ENCODE measurements at regions not wholly inside any gene's neighbourhood (a gene's known extent, or its start where the extent isn't known, plus 50 kb on each side); places are given as distances from the start of the nearest gene placed in this dataset.
A peak's percentile ranks its signal among the peaks of the same experiment; 100 is the strongest.

- DNase-seq: no peak
Measured at GRCh38 chr3:82938821-82939328, 1177.4 kb upstream of the GBE1 start.

- no peak for DNase-seq
Measured at GRCh38 chr3:82927309-82928253, 1166.1 kb upstream of the GBE1 start.

DNA sequence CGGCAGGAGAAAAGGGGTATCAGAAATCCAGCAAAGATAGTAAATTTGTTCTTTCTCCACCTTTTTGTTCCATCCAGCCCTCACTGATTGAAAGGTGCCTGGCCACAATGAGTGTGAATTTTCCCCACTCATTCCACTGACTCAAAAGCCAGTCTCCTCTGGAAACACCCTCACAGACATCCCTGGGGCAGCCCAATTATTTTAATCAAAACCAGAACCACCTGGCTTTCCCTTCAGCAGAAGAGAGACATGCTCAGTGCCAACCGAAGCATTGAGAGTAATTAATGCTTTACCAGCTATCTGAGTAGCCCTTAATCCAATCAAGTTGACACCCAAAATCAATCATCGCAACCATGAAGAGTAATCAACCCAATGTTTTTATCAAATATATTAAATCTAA is 1129.6 kb upstream of the GBE1 start:
- no peak for DNase-seq

- no peak for DNase-seq
Measured at GRCh38 chr3:82883072-82883471, 1121.6 kb upstream of the GBE1 start.

GRCh38 chr3:82875401-82875800 is 1114.0 kb upstream of the GBE1 start:
- DNase-seq: no peak

DNA sequence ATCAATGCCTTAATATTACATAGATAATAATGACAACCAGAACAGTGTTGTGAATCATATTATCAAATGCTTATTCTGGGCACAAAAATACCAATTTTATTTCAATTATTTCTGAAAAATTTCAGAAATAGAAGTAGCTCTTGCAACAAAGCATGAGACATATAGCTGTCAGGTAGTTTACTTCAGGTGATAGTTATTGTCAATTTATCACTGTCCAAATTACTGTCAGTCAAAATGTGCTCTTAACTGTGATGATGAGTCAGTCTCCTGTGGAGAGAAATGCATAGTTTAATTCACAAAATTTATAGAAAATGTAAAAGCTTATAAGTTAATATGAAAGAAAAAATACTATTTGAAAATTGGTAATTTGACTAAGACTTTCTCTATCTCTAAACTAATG is 1078.4 kb upstream of the GBE1 start:
- DNase-seq: no peak

DNA sequence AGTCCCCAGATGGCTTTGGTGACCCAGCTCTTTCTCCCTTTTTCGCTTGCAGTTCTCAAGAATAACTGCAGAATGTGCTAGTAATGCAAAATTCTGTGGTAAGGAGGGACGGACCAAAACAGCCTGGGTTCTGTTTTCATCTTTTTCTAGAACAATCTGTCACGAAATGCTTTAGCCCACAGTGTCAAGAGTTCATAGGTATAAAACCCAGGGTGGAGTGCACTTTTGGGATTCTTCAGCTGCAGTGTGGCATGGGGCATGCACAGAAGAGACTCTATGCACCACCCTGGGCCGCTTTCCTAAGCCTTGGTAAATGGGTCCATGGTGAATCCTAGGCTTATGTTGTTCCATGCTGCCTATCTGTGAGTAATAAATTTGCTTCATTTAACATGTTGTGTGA is 1072.7 kb upstream of the GBE1 start:
- no peak for DNase-seq

- DNase-seq: no peak
Measured at GRCh38 chr3:82824491-82824890, 1063.0 kb upstream of the GBE1 start.

GRCh38 chr3:82816086-82816485 is 1054.6 kb upstream of the GBE1 start:
- DNase-seq: no peak

GRCh38 chr3:82815417-82816058 is 1054.1 kb upstream of the GBE1 start:
- no peak for DNase-seq

DNA sequence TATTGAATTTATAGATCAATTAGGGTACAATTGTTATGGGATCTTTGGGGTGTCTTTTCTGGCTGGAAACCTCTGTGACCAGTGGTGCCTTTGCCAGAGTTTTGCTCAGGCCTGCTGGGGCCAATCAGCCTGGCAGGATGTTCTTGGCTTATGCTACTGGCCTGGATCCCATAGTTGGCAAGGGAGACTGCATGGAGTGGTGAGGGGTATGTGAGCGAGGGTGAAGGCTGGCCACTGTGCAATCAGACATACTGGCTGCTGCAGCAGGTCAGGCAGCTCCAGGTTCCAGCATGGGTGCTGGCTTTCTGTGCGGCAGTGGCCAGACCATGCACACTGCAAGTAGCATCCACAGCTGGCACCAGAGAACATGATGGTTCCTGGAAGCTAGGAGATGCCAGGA is 1053.2 kb upstream of the GBE1 start:
- DNase-seq: peak; percentile 54 to 74

DNA sequence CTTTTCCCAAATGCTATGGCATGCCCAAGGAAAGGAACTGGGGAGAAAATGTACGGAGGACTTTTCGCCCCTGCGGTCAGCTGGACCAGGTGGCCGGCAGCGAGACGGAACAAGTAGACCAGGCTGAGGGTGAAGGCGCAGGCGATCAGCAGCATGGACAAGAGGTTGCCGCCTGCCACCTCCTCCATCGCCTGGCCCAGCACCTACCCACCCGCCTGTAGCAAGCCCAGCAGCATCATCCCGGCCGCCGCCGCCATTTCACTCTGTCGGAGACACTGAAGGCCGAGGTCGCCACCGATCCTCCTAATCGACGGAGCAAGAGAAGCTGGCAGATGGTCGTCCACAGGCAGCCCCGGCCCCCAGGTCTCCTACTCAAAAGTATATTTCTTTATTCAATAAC is 1046.3 kb upstream of the GBE1 start:
- DNase-seq: no peak

DNA sequence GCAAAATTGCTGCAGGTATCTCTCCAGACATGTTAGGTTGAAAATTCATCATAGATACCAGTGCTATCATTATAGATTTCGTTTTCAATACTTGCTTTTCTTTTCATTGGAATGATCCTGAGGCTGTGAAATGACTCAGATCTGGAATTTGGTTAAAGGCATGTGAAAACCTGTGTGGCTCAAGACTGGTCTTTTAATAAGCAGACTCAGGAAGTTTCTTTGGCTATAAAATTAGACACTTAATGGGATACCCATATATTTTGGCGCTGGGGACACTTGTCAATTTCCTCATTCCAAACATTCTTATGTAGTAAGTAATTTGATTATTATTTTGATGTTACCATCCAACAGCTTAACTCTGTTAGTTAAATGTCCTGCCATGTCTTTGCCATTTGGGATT is 1041.1 kb upstream of the GBE1 start:
- DNase-seq: no peak

DNA sequence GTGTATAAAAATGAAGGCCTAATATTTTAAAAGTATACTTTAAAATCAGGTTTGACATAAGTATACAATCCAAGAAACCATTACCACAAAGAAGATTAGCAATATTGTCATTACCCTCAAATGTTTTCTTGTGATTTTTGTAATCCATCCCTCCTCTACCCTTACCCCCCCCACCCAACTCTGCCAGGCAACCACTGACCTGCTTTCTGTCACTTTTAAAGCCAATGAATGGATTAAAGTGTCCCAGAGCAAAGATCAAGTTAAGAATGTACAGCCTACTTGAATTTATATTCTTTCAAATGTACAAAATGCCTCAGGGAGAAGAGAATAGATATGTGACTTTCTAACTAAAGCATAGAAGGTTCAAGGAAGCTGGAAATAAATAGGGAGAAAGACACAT is 1038.8 kb upstream of the GBE1 start:
- no peak for DNase-seq

- DNase-seq: no peak
Measured at GRCh38 chr3:82796765-82797164, 1035.3 kb upstream of the GBE1 start.

DNA sequence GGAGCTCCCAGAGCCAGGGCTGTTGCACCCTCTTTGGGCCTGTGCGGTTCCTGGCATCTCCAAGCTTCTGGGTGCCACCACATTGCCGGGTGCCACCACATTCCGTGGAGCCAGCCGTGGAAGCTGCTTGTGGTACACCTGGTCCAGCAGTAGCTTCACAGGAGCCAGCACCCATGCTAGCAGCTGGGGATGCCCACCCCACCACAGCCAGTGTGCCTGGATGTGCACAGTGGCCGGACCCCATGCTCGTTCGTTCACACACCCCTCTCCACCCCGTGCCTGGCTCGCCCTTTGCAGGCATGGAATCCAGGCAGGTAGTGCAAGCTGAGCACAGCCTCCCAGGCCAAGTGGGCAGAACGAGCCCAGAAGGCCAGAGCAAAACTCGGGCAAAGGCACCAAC is 1029.8 kb upstream of the GBE1 start:
- DNase-seq: no peak

GRCh38 chr3:82790307-82791097 is 1029.1 kb upstream of the GBE1 start:
- no peak for DNase-seq

GRCh38 chr3:82783194-82783593 is 1021.7 kb upstream of the GBE1 start:
- no peak for DNase-seq

- no peak for DNase-seq
Measured at GRCh38 chr3:82773207-82773606, 1011.8 kb upstream of the GBE1 start.

DNA sequence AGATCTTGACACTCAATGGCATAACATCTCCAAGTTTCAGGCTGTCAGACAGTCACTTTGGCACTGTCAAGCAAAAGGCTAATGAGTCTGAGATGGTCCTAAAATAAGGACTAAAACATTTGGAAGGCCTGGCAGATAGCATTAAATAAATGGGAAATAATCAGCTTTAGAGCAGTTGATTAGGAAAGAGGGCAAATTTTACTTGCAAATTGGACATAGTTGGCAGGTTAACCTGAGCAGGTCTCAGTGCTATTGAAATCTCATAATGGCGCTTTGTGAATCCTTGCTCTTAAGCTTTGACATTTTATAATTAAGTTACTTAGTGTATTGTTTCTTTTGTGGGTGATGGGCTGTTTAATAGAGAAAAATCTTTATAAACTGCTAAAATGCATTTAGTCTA is 1003.1 kb upstream of the GBE1 start:
- DNase-seq: no peak

DNA sequence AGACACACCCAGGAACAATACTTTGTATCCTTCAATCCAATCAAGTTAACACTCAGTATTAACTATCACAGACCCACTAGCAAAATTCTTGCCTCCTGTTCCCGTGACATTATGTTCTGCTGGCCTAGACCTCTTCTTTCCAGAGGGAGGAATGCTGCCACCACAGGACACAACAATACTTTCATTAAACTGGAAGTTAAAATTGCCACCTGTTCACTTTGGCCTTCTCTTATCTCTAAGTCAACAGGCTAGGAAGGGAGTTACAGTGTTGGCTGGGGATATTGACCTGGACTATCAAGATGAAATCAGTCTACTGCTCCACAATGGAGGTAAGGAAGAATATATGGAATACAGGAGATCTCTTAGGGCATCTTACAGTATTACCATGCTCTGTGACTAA is 1000.4 kb upstream of the GBE1 start:
- no peak for DNase-seq

- DNase-seq: no peak
Measured at GRCh38 chr3:82745544-82745943, 984.1 kb upstream of the GBE1 start.

DNA sequence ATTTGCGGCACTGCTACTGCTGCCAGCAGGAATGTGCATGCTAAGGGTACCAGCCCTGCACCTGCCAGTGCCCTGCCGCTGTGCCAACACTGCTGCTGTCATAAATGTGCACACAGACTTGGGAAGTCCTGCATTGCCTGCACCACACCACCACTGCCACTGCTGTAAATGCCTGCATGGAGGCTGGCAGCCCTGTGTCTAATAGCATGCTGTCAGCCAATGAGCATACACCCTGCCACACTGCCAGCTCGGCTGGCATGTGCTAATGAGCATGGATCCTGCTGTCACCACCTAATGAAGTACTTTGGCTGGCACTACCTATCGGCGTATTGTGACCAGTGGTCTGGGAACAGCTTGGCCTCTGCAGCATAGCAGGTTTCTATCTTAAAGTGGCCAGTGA is 981.8 kb upstream of the GBE1 start:
- DNase-seq: peak in 1 of 2 experiments; percentile 42
